DMS79 treated with DMSO at 0.1 percent for 48 hours (cell line): ENCODE measurements at regions not wholly inside any gene's neighbourhood (a gene's known extent, or its start where the extent isn't known, plus 50 kb on each side); places are given as distances from the start of the nearest gene placed in this dataset.

Source experiments
- DNase-seq: peaks from one replicate; lab custom pipeline; 2025; lab: John Stamatoyannopoulos, UW

- DNase-seq = no peak
Observed at GRCh38 chr5:3281366-3281765, 314.3 kb upstream of the IRX1 start.

- DNase-seq = no peak
Observed at GRCh38 chr5:3278643-3279042, 317.0 kb upstream of the IRX1 start.

GRCh38 chr5:3277590-3278196 is 317.9 kb upstream of the IRX1 start:
- DNase-seq = no peak

- DNase-seq = no peak
Observed at GRCh38 chr5:3276896-3277295, 318.7 kb upstream of the IRX1 start.

- DNase-seq = no peak
Observed at GRCh38 chr5:3269395-3270169, 326.1 kb upstream of the IRX1 start.

- DNase-seq = no peak
Observed at GRCh38 chr5:3268760-3269330, 326.8 kb upstream of the IRX1 start.

GRCh38 chr5:3266861-3267260 is 328.8 kb upstream of the IRX1 start:
- no peak for DNase-seq

- no peak for DNase-seq
Observed at GRCh38 chr5:3265936-3266335, 329.7 kb upstream of the IRX1 start.

GRCh38 chr5:3265131-3265885 is 330.3 kb upstream of the IRX1 start:
- no peak for DNase-seq

- DNase-seq = no peak
Observed at GRCh38 chr5:3262451-3262850, 333.2 kb upstream of the IRX1 start.

- no peak for DNase-seq
Observed at GRCh38 chr5:3261081-3261480, 334.6 kb upstream of the IRX1 start.

GRCh38 chr5:3258050-3258449 is 337.6 kb upstream of the IRX1 start:
- DNase-seq = no peak

- DNase-seq = no peak
Observed at GRCh38 chr5:3252235-3252634, 343.4 kb upstream of the IRX1 start.

GRCh38 chr5:3251784-3252183 is 343.8 kb upstream of the IRX1 start:
- DNase-seq = no peak

- DNase-seq = no peak
Observed at GRCh38 chr5:3249401-3249800, 346.2 kb upstream of the IRX1 start.

GRCh38 chr5:3237276-3237868 is 358.3 kb upstream of the IRX1 start:
- DNase-seq = no peak

GRCh38 chr5:3234566-3234965 is 361.1 kb upstream of the IRX1 start:
- DNase-seq = no peak

- DNase-seq = no peak
Observed at GRCh38 chr5:3230941-3231340, 364.7 kb upstream of the IRX1 start.

- DNase-seq = no peak
Observed at GRCh38 chr5:3230254-3230653, 365.4 kb upstream of the IRX1 start.

- no peak for DNase-seq
Observed at GRCh38 chr5:3226196-3226920, 369.3 kb upstream of the IRX1 start.

- no peak for DNase-seq
Observed at GRCh38 chr5:3225201-3225960, 370.3 kb upstream of the IRX1 start.
